Gastrocnemius medialis (tissue), 4 donors: ENCODE measurements at regions not wholly inside any gene's neighbourhood (a gene's known extent, or its start where the extent isn't known, plus 50 kb on each side); places are given as distances from the start of the nearest gene placed in this dataset.

Experiments used
- CTCF ChIP-seq, 5 experiments: fragments of 450-650 bp in 3 of 5; fragments of 200-600 bp in 2 of 5; sonication (generic) in 2 of 5; IDR thresholded peaks in 4 of 5; conservative IDR thresholded peaks in 1 of 5; 1 replicate in 4 of 5; 2 replicates in 1 of 5; pipeline ENCODE4 v1.5.1; 2016 to 2019; ENCODE audit warnings: antibody characterized with exemption in 5 of 5, mild to moderate bottlenecking in 3 of 5, moderate library complexity in 3 of 5
- POLR2A ChIP-seq, 2 donors: fragments of 450-650 bp; IDR thresholded peaks; one replicate each; pipeline ENCODE4 v1.6.1; 2017; ENCODE audit warnings: antibody characterized with exemption in 2 of 2, mild to moderate bottlenecking in 2 of 2, moderate library complexity in 2 of 2

- TF ChIP-seq CTCF (IDR thresholded peaks at IDR 0.05 in 4 of 5, conservative IDR thresholded peaks at IDR 0.05 in 1 of 5), result no peak
- TF ChIP-seq POLR2A (IDR thresholded peaks at IDR 0.05), result no peak
Observed at GRCh38 chr13:110017379-110017778, 231.0 kb upstream of the IRS2 start.
